ENCODE measurements at regions not wholly inside any gene's neighbourhood (a gene's known extent, or its start where the extent isn't known, plus 50 kb on each side); places are given as distances from the start of the nearest gene placed in this dataset.

DNA sequence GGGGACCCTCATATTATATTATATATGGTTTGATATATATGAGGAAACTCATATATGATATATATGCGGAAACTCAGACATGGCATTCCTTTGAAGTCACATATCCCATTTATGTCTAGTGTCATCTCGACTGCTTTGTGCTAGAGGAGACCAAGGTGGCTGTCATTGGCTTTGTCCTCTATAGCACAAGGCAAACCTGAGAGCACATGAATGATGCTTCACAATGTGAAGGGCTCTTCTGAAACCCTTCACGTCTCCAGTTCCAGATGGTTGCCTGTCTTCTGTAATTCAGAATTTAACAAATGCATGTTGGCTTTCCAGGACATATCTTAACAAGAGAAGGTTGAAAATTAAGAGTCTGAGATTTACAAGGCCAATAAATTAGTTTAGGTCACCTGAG, 303.6 kb downstream of the BARHL2 start:
- FAIRE-seq (no peak), DNase-seq (ENCODE audit: insufficient read length, low spot score) (no peak)

- no peak for DNase-seq (ENCODE audit: insufficient read length, low spot score)
- FAIRE-seq, result no peak
Observed at GRCh38 chr1:90412563-90412962, 304.5 kb downstream of the BARHL2 start.

GRCh38 chr1:90411185-90411584, 305.9 kb downstream of the BARHL2 start:
- no peak for DNase-seq (ENCODE audit: insufficient read length, low spot score)
- no peak for FAIRE-seq

DNA sequence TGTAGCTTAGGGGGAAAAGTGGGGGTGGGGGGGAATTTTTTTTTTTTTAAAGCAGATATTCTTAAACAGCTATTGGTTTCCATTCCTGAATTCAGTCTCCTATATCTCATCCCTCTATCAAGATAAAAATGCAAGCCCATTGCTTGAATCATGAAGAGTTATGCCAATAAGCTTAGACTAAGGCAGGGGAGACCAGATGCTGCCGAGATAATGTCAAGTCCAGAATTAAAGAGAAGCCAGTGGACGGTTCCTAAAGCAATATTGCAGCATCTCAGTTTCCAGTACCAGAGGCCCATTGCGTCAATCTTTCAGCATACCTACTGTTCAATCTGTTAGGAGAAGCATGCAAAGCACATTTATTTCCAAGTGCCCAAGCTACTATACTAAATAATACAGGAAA, 309.4 kb downstream of the BARHL2 start:
- no peak for FAIRE-seq
- DNase-seq (ENCODE audit: insufficient read length, low spot score), result no peak

- DNase-seq (ENCODE audit: insufficient read length, low spot score) (no peak), FAIRE-seq (no peak)
Observed at GRCh38 chr1:90405726-90406125, 311.4 kb downstream of the BARHL2 start.

GRCh38 chr1:90402893-90403849, 313.9 kb downstream of the BARHL2 start:
- DNase-seq (ENCODE audit: insufficient read length, low spot score) (peak; percentile 39), FAIRE-seq (no peak)

DNA sequence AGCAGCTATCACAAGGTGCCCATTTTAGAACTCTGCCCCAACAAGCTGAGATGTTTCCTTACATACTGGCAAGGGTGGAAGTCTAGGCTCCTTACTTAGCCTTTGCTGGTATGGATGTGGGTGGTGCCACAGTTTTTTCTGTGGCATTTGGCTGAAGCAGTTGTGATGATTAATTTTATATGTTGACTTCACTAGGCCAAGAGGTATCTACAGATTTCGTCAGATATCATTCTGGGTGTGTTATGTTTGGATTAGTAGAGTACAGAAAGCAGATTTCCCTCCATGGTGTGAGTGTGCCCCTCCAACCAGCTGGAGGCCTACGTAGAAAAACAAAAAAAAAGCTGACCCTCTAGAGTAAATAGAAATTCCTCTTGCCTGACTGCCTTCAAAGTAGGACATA, 317.0 kb downstream of the BARHL2 start:
- DNase-seq (ENCODE audit: insufficient read length, low spot score) (no peak), FAIRE-seq (no peak)

- DNase-seq (ENCODE audit: insufficient read length, low spot score) (no peak), FAIRE-seq (no peak)
Observed at GRCh38 chr1:90396917-90397316, 320.2 kb downstream of the BARHL2 start.

- DNase-seq (ENCODE audit: insufficient read length, low spot score) (no peak), FAIRE-seq (no peak)
Observed at GRCh38 chr1:90394247-90394646, 322.9 kb downstream of the BARHL2 start.

GRCh38 chr1:90393025-90393424, 324.1 kb downstream of the BARHL2 start:
- DNase-seq (ENCODE audit: insufficient read length, low spot score), result no peak
- no peak for FAIRE-seq

- FAIRE-seq (no peak), DNase-seq (ENCODE audit: insufficient read length, low spot score) (no peak)
Observed at GRCh38 chr1:90391126-90391525, 326.0 kb downstream of the BARHL2 start.

GRCh38 chr1:90387805-90388204, 329.3 kb downstream of the BARHL2 start:
- no peak for DNase-seq (ENCODE audit: insufficient read length, low spot score)
- FAIRE-seq, result no peak

GRCh38 chr1:90386899-90387720, 330.0 kb downstream of the BARHL2 start:
- DNase-seq (ENCODE audit: insufficient read length, low spot score) (no peak), FAIRE-seq (no peak)

DNA sequence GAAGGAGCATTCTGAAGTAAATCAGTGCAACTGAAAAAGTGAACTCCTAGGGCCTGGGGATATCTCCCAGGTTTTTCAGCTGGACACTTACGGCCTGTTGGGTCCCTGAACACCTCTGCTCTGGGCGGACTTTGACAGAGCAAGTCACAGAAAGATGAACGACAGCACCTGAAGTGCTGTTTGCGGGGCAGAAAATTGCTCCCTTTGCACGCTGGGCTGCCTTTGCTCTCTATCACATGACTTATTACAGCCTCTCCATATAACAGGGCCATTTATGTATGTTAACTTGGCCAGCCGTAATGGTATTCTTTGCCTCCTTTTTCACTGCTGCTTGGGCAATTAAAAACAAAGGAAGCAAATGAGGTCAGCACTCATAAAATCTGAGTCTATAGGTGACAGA, 332.9 kb downstream of the BARHL2 start:
- FAIRE-seq, result no peak
- no peak for DNase-seq (ENCODE audit: insufficient read length, low spot score)

DNA sequence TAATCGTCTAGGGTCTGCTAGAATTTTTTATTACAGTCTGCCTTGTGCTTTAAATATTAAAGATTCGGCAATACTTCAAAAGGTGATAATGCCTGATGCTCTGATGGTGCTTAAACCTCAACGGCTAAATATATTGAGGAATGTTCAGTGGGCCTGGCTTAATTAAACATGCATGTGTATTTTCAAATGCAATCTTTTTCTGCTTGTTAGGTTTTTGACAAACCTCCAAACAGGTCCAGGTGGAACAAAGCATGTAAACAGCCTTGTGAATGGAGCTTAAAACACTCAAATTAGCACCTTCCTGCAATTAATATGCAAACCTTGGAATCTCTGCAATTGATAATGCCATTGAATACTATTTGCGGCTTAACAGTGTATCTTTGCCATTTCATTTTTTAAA, 334.9 kb downstream of the BARHL2 start:
- FAIRE-seq (no peak), DNase-seq (ENCODE audit: insufficient read length, low spot score) (no peak)

DNA sequence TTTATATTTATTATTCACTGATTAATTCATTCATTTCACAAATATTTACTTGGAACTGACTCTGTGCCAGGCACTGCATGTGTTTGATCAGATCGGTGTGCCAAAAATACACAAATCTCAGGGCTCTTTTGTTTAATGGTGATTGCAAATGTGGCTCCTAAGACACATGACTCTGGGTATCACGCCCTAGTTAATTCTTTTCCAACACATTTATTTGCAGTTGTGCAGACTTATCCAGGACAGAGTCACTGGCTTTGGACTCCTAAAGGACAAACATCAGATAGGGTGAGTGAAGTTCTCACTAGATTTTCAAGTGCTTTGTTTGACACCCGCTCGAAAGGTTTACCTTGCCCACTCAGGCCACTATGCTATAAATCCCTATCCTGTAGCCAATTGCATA, 335.5 kb downstream of the BARHL2 start:
- no peak for FAIRE-seq
- no peak for DNase-seq (ENCODE audit: insufficient read length, low spot score)

DNA sequence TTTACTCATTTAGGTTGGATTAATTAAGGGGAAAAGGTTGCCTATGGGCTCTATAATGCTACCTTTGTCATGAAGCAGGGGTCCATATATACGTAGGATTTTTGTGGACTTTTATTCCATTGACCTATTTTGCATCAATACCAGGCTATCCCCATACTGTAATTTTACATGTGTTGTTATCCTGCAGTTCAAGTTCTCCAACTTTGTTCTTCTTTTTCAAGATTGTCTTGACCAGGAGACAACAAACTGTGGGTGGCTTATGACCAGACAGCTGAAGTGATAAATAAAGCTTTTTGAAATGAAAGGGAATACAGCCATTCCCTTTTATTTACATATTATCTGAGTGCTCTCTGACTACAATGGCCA, 345.7 kb downstream of the BARHL2 start:
- no peak for DNase-seq (ENCODE audit: insufficient read length, low spot score)
- FAIRE-seq, result no peak

GRCh38 chr1:90370686-90371447, 346.2 kb downstream of the BARHL2 start:
- FAIRE-seq (no peak), DNase-seq (ENCODE audit: insufficient read length, low spot score) (no peak)

DNA sequence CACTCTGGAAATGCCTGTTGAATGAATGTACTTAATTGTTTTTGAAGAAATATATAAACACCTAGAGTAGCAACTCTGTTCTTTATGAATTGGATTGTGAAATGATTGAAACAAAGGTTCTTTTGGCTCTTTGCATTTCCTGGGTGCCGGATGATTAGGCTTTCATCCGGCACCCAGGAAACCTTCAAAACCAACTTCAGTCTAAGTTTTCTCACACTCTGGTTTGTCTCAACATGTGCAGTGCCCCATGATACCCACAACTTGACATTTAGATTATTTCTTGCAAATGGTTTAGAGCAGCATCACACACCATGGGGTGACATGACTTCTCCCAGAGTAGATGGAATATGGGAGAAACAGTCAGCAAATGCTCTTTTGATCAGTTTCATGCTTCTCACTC, 354.9 kb downstream of the BARHL2 start:
- FAIRE-seq (no peak), DNase-seq (ENCODE audit: insufficient read length, low spot score) (no peak)

- FAIRE-seq (no peak), DNase-seq (ENCODE audit: insufficient read length, low spot score) (no peak)
Observed at GRCh38 chr1:90361026-90361425, 356.1 kb downstream of the BARHL2 start.

GRCh38 chr1:90359994-90360393, 357.1 kb downstream of the BARHL2 start:
- DNase-seq (ENCODE audit: insufficient read length, low spot score) (no peak), FAIRE-seq (no peak)
